ENCODE measurements at regions not wholly inside any gene's neighbourhood (a gene's known extent, or its start where the extent isn't known, plus 50 kb on each side); places are given as distances from the start of the nearest gene placed in this dataset.

- no peaks in the 10 kb centered on the region for H3K4me1 Mint-ChIP-seq (ENCODE audit: low read depth)
- no peaks in the 10 kb centered on the region for H3K36me3 Mint-ChIP-seq (ENCODE audit: low read depth)
- no peaks in the 10 kb centered on the region for H3K4me1 ChIP-seq (ENCODE audit: insufficient read depth, low read length)
- intact Hi-C loops (cut with DNase I, micrococcal nuclease) = no loop called here
- H3K27ac ChIP-seq (ENCODE audit: low read depth in 1 of 2, low read length in 2 of 2) = no peak overlapping the region
- POLR2A ChIA-PET = no interaction called here
- no peak overlapping the region for H3K4me3 Mint-ChIP-seq
- peaks cover 0 to 11% of the 10 kb centered on the region in 2 experiments for H3K9me3 ChIP-seq (ENCODE audit: control insufficient read depth in 1 of 2, insufficient read depth in 1 of 2, low read length in 2 of 2)
- no peaks in the 10 kb centered on the region for H3K27me3 Mint-ChIP-seq
- H3K9me3 Mint-ChIP-seq = peaks cover 3% of the 10 kb centered on the region
- no peaks in the 10 kb centered on the region for H3K36me3 ChIP-seq (ENCODE audit: insufficient read depth, low read length)
- no peaks in the 10 kb centered on the region for H3K27me3 ChIP-seq (ENCODE audit: control insufficient read depth in 1 of 2, insufficient read depth in 2 of 2, low read length in 2 of 2)
- DNase-seq (no peak), ATAC-seq (ENCODE audit: poor library complexity) (no peak)
- no peak for TF ChIP-seq CTCF (IDR thresholded peaks at IDR 0.05)
- no peak overlapping the region for H3K4me3 ChIP-seq (ENCODE audit: low read length)
- CTCF ChIA-PET = no interaction called here
- H3K27ac Mint-ChIP-seq = no peak overlapping the region
Measured at GRCh38 chr9:16243798-16244197, 626.7 kb downstream of the BNC2 start.

- H3K4me3 Mint-ChIP-seq = no peak overlapping the region
- H3K27ac Mint-ChIP-seq = no peak overlapping the region
- no peaks in the 10 kb centered on the region for H3K4me1 Mint-ChIP-seq (ENCODE audit: low read depth)
- peaks cover 2% of the 10 kb centered on the region for H3K9me3 Mint-ChIP-seq
- no peaks in the 10 kb centered on the region for H3K4me1 ChIP-seq (ENCODE audit: insufficient read depth, low read length)
- peaks cover 0 to 6% of the 10 kb centered on the region in 2 experiments for H3K9me3 ChIP-seq (ENCODE audit: control insufficient read depth in 1 of 2, insufficient read depth in 1 of 2, low read length in 2 of 2)
- CTCF ChIA-PET = no interaction called here
- intact Hi-C loops (cut with DNase I, micrococcal nuclease) = no loop called here
- no peak for DNase-seq
- POLR2A ChIA-PET = no interaction called here
- no peak overlapping the region for H3K4me3 ChIP-seq (ENCODE audit: low read length)
- H3K27me3 ChIP-seq (ENCODE audit: control insufficient read depth in 1 of 2, insufficient read depth in 2 of 2, low read length in 2 of 2) = no peaks in the 10 kb centered on the region
- no peaks in the 10 kb centered on the region for H3K27me3 Mint-ChIP-seq
- ATAC-seq (ENCODE audit: poor library complexity) = no peak
- TF ChIP-seq CTCF (IDR thresholded peaks at IDR 0.05) = no peak
- H3K36me3 Mint-ChIP-seq (ENCODE audit: low read depth) = no peaks in the 10 kb centered on the region
- H3K27ac ChIP-seq (ENCODE audit: low read depth in 1 of 2, low read length in 2 of 2) = no peak overlapping the region
- no peaks in the 10 kb centered on the region for H3K36me3 ChIP-seq (ENCODE audit: insufficient read depth, low read length)
Measured at GRCh38 chr9:16245756-16246440, 624.6 kb downstream of the BNC2 start.

- Mint-ChIP-seq H3K27me3 (no peaks in the 10 kb centered on the region), H3K9me3 (peaks cover under 1% of the 10 kb centered on the region), H3K27ac (no peak overlapping the region), H3K4me1 (ENCODE audit: low read depth) (no peaks in the 10 kb centered on the region), H3K36me3 (ENCODE audit: low read depth) (no peaks in the 10 kb centered on the region), H3K4me3 (no peak overlapping the region)
- ATAC-seq (ENCODE audit: poor library complexity) = no peak
- Histone ChIP-seq H3K4me1 (ENCODE audit: insufficient read depth, low read length) (no peaks in the 10 kb centered on the region), H3K27ac (ENCODE audit: low read depth in 1 of 2, low read length in 2 of 2) (no peak overlapping the region), H3K4me3 (ENCODE audit: low read length) (no peak overlapping the region), H3K27me3 (ENCODE audit: control insufficient read depth in 1 of 2, insufficient read depth in 2 of 2, low read length in 2 of 2) (no peaks in the 10 kb centered on the region), H3K9me3 (ENCODE audit: control insufficient read depth in 1 of 2, insufficient read depth in 1 of 2, low read length in 2 of 2) (peaks cover 0 to 2% of the 10 kb centered on the region in 2 experiments), H3K36me3 (ENCODE audit: insufficient read depth, low read length) (no peaks in the 10 kb centered on the region)
- intact Hi-C loops (cut with DNase I, micrococcal nuclease) = no loop called here
- CTCF ChIA-PET = no interaction called here
- POLR2A ChIA-PET = no interaction called here
- DNase-seq = no peak
- TF ChIP-seq CTCF (IDR thresholded peaks at IDR 0.05) = no peak
Measured at GRCh38 chr9:16246785-16247184, 623.7 kb downstream of the BNC2 start.

Data from CD4-positive, alpha-beta T cell (primary cell).